GM23248 (cell line): ENCODE measurements at regions not wholly inside any gene's neighbourhood (a gene's known extent, or its start where the extent isn't known, plus 50 kb on each side); places are given as distances from the start of the nearest gene placed in this dataset.
"Not testable (repeated sequence)": the region's sequence is repeated elsewhere in the genome, so short reads cannot be mapped to it uniquely, and the experiment has no call there.

Experiments used
- DNase-seq: peaks from one replicate; pipeline ENCODE4 v3.0.0-alpha.2; 2015
- H2AFZ ChIP-seq: fragments of 200-600 bp; sonication (generic); 2 replicates; pipeline ENCODE4 v1.6.1; 2016; ENCODE audit warnings: antibody characterized with exemption
- H3F3A ChIP-seq: fragments of 200-600 bp; sonication (generic); 2 replicates; pipeline ENCODE4 v1.6.1; 2016; ENCODE audit warnings: mild to moderate bottlenecking, antibody characterized with exemption, mixed run types; ENCODE audit not compliant: insufficient read depth
- H3K27ac ChIP-seq: fragments of 200-600 bp; sonication (generic); 2 replicates; pipeline ENCODE4 v1.5.1; 2016; ENCODE audit warnings: mild to moderate bottlenecking
- H3K27me3 ChIP-seq: fragments of 200-600 bp; sonication (generic); replicated peaks from 2 replicates; pipeline ENCODE4 v1.6.1; 2016; ENCODE audit warnings: mild to moderate bottlenecking; ENCODE audit not compliant: insufficient read depth
- H3K36me3 ChIP-seq: fragments of 200-600 bp; sonication (generic); 2 replicates; pipeline ENCODE4 v1.6.1; 2016; ENCODE audit warnings: low read depth, mild to moderate bottlenecking
- H3K4me1 ChIP-seq: fragments of 200-600 bp; sonication (generic); 2 replicates; pipeline ENCODE4 v1.6.1; 2016; ENCODE audit warnings: mild to moderate bottlenecking; ENCODE audit not compliant: insufficient read depth
- H3K4me2 ChIP-seq: fragments of 200-600 bp; sonication (generic); one replicate; pipeline ENCODE4 v1.6.1; 2016; ENCODE audit warnings: mild to moderate bottlenecking; ENCODE audit not compliant: unreplicated experiment
- H3K4me3 ChIP-seq: fragments of 200-600 bp; sonication (generic); 2 replicates; pipeline ENCODE4 v1.5.1; 2016; ENCODE audit warnings: mild to moderate bottlenecking
- H3K79me2 ChIP-seq: fragments of 200-600 bp; sonication (generic); 2 replicates; pipeline ENCODE4 v1.6.1; 2016; ENCODE audit warnings: mild to moderate bottlenecking; ENCODE audit not compliant: insufficient read depth
- H3K9ac ChIP-seq: fragments of 200-600 bp; sonication (generic); 2 replicates; pipeline ENCODE4 v1.6.1; 2016; ENCODE audit warnings: mild to moderate bottlenecking
- H3K9me2 ChIP-seq: fragments of 200-600 bp; sonication (generic); 2 replicates; pipeline ENCODE4 v1.6.1; 2016; ENCODE audit warnings: mixed run types, mild to moderate bottlenecking, moderate library complexity; ENCODE audit not compliant: insufficient read depth
- H3K9me3 ChIP-seq: fragments of 200-600 bp; sonication (generic); one replicate; pipeline ENCODE4 v1.6.1; 2017; ENCODE audit warnings: low read depth
- H4K20me1 ChIP-seq: fragments of 200-600 bp; sonication (generic); 2 replicates; pipeline ENCODE4 v1.6.0; 2016; ENCODE audit not compliant: insufficient read depth
- EZH2 ChIP-seq: fragments of 200-600 bp; sonication (generic); IDR thresholded peaks from 2 replicates; pipeline ENCODE4 v1.6.1; 2018; ENCODE audit warnings: antibody characterized with exemption, mild to moderate bottlenecking; ENCODE audit not compliant: insufficient read depth, poor library complexity, severe bottlenecking
- EZH2phosphoT487 ChIP-seq: fragments of 200-600 bp; sonication (generic); IDR thresholded peaks from 2 replicates; pipeline ENCODE4 v1.6.1; 2018; ENCODE audit warnings: antibody characterized with exemption, moderate library complexity, mild to moderate bottlenecking, low read depth; ENCODE audit not compliant: insufficient read depth
- WGBS, 2 experiments: methylation state at CpG; one replicate each; pipeline ENCODE4 v1.1.6; 2015 to 2017; ENCODE audit warnings: low lambda C conversion rate in 2 of 2, low coverage in 1 of 2; ENCODE audit errors: missing lambda C conversion rate in 2 of 2; 5-methylcytosine and 5-hydroxymethylcytosine counted together
- in situ Hi-C: fragments of 300-500 bp; cut with MboI; formaldehyde crosslinking; loops from 2 replicates; pipeline ENCODE4 v1.15.0; 2020

DNA sequence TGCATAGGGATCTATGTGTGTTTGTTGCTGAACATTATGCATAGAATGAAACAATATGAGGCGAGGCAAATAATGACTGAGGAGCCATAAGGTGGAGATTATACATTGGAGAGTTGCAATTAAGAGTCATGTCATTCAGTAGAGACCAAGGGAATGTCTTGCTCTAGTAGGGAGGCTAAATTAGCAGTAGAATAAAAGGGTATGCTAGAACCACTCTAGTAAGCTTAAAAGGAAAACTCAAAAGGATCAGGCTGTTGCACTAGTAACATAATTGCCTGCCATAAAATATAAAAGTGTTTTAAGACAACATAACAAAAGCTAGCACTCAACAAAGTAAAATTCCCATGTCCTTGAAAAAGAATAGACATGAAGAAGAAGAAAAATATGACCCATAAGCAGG lies 586.2 kb upstream of the DIAPH2 start:
- no peaks in the 10 kb centered on the region for H3K9me2 ChIP-seq
- no peak for DNase-seq
- 8 to 13% methylated on average over 1 of the region's 1 CpG for WGBS, 2 experiments
- no peak overlapping the region for H3K4me3 ChIP-seq
- H3K9ac ChIP-seq, result no peak overlapping the region
- H2AFZ ChIP-seq, result no peak overlapping the region
- H3K27ac ChIP-seq, result no peak overlapping the region
- in situ Hi-C loops, result no loop called here
- no peaks in the 10 kb centered on the region for H4K20me1 ChIP-seq
- no peak overlapping the region for H3K4me2 ChIP-seq
- no peaks in the 10 kb centered on the region for H3K36me3 ChIP-seq
- no peaks in the 10 kb centered on the region for H3K4me1 ChIP-seq
- H3K79me2 ChIP-seq, result no peaks in the 10 kb centered on the region
- TF ChIP-seq EZH2phosphoT487 (no peak), EZH2 (no peak)
- no peaks in the 10 kb centered on the region for H3K27me3 ChIP-seq
- no peaks in the 10 kb centered on the region for H3K9me3 ChIP-seq
- no peaks in the 10 kb centered on the region for H3F3A ChIP-seq

DNA sequence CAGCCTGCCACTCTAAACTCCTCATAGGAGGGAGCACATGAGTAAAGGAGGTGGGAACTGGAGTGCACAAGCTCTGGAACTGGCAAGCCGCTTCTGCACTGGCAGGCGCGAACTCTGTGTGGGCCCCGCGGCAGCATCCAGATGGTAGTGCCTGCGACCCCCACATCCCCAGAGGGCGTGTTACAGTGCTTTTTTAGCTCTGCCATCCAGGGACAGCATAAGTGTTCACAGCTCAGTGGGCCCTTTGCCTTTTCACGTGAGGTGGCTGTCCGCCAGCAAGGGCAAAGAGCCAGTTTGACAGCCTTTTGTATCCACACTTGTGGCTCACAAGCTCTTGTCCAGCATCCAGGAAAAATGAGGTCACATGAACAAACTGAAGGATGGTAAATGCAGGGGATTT lies 581.6 kb upstream of the DIAPH2 start:
- Histone ChIP-seq H3F3A (no peaks in the 10 kb centered on the region), H3K9me3 (no peaks in the 10 kb centered on the region), H2AFZ (no peak overlapping the region), H3K36me3 (no peaks in the 10 kb centered on the region), H3K9me2 (no peaks in the 10 kb centered on the region), H4K20me1 (no peaks in the 10 kb centered on the region), H3K4me2 (no peak overlapping the region), H3K79me2 (no peaks in the 10 kb centered on the region), H3K27ac (no peak overlapping the region), H3K9ac (no peak overlapping the region), H3K27me3 (no peaks in the 10 kb centered on the region), H3K4me1 (no peaks in the 10 kb centered on the region), H3K4me3 (no peak overlapping the region)
- WGBS, 2 experiments, result 26 to 39% methylated on average over 4 to 6 of the region's 9 CpGs
- no peak for DNase-seq
- no peak for TF ChIP-seq EZH2
- no peak for TF ChIP-seq EZH2phosphoT487
- in situ Hi-C loops, result no loop called here

DNA sequence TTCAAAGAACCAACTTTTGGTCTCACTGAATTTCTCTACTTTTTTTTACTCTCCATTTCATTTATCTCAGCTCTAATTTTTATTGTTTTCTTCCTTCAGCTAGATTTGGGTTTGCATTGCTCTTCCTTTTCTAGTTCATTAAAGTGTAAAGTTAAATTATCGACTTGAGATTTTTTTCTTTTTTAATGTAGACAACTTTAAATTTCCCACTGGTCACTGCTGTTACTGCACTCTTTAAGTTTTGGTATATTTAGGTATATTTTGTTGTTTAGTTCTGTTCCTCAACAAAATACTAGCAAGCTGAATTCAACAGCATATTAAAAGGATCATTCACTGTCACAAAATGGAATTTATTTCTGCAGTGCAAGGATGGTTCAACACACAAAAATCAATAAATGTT lies 572.0 kb upstream of the DIAPH2 start:
- 0% methylated on average over 1 of the region's 1 CpG for WGBS, 2 experiments
- H3K4me2 ChIP-seq, result no peak overlapping the region
- no peak overlapping the region for H3K9ac ChIP-seq
- H3K27ac ChIP-seq, result no peak overlapping the region
- H3K27me3 ChIP-seq, result no peaks in the 10 kb centered on the region
- H3K9me2 ChIP-seq, result no peaks in the 10 kb centered on the region
- no peak overlapping the region for H3K4me3 ChIP-seq
- no peaks in the 10 kb centered on the region for H3K4me1 ChIP-seq
- no peak for DNase-seq
- H3F3A ChIP-seq, result no peaks in the 10 kb centered on the region
- no peaks in the 10 kb centered on the region for H3K79me2 ChIP-seq
- TF ChIP-seq EZH2phosphoT487 (no peak), EZH2 (no peak)
- H2AFZ ChIP-seq, result no peak overlapping the region
- H3K9me3 ChIP-seq, result no peaks in the 10 kb centered on the region
- no peaks in the 10 kb centered on the region for H4K20me1 ChIP-seq
- no peaks in the 10 kb centered on the region for H3K36me3 ChIP-seq
- in situ Hi-C loops, result no loop called here

DNA sequence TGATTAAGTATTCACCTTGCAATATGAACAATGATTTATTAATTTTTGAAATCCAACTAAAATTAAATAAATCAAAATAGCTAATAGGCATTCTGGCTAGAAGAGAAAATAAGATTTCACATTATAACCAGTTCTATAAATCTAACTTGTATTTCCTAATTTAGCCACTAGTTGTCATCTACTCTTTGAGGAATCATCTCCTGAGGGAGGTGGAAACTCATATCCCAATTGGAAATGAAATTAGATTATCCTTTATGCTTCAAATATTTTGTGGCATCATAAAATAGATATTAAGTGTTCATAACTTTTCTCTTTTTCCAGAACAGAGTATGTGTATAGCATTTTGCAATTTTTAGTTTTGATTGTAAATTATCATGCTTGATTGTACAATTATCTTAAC lies 558.5 kb upstream of the DIAPH2 start:
- Histone ChIP-seq H3K9me3 (no peaks in the 10 kb centered on the region), H3K79me2 (no peaks in the 10 kb centered on the region), H3K4me2 (no peak overlapping the region), H3K36me3 (no peaks in the 10 kb centered on the region), H3F3A (no peaks in the 10 kb centered on the region), H3K27ac (no peak overlapping the region), H2AFZ (no peak overlapping the region), H3K27me3 (no peaks in the 10 kb centered on the region), H3K4me3 (no peak overlapping the region), H3K9me2 (no peaks in the 10 kb centered on the region), H3K9ac (no peak overlapping the region), H3K4me1 (no peaks in the 10 kb centered on the region), H4K20me1 (no peaks in the 10 kb centered on the region)
- DNase-seq, result no peak
- TF ChIP-seq EZH2, result no peak
- TF ChIP-seq EZH2phosphoT487, result no peak
- in situ Hi-C loops, result no loop called here

DNA sequence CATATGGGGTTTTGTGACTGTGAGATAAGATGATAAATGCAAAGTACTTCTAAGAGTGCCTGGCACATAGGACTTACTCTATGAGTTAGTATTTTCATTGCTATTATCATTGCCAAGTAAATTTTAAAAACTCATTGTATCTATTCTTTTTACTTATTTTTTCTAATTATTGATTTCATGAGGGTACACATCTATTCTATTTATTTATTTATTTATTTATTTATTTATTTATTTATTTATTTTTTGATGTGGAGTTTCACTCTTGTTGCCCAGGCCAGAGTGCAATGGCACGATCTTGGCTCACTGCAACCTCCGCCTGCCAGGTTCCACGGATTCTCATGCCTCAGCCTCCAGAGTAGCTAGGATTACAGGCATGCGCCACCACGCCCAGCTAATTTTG lies 556.6 kb upstream of the DIAPH2 start:
- H3K4me2 ChIP-seq, H3K9me3 ChIP-seq, H3K9me2 ChIP-seq, H3F3A ChIP-seq, H4K20me1 ChIP-seq, in situ Hi-C loops, H3K27me3 ChIP-seq, H2AFZ ChIP-seq, H3K4me1 ChIP-seq, DNase-seq, H3K9ac ChIP-seq, H3K27ac ChIP-seq, H3K79me2 ChIP-seq, H3K4me3 ChIP-seq, H3K36me3 ChIP-seq: not testable (repeated sequence)
- 49 to 55% methylated on average over 5 of the region's 5 CpGs for WGBS, 2 experiments
